ENCODE measurements at regions not wholly inside any gene's neighbourhood (a gene's known extent, or its start where the extent isn't known, plus 50 kb on each side); places are given as distances from the start of the nearest gene placed in this dataset.

GRCh38 chr6:145286916-145287315 lies 448.4 kb downstream of the EPM2A start:
- no peak for DNase-seq

DNA sequence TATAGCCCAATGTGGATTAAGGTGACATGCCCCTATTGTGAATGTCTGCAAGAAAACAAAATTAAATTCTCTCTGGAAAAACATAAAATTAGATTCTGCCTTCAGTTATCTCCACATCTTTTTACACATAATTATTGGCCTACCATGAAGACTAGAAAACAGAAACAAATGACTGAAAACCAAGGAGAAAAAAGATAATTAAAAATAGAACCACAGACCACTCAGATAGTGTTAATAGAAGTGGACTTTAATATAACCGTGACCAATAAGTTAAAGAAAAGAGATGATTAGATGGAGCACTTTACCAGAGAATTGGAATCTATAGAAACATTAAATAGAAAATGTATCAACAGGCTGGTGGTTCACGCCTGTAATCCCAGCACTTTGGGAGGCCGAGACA lies 445.7 kb downstream of the EPM2A start:
- no peak for DNase-seq

DNA sequence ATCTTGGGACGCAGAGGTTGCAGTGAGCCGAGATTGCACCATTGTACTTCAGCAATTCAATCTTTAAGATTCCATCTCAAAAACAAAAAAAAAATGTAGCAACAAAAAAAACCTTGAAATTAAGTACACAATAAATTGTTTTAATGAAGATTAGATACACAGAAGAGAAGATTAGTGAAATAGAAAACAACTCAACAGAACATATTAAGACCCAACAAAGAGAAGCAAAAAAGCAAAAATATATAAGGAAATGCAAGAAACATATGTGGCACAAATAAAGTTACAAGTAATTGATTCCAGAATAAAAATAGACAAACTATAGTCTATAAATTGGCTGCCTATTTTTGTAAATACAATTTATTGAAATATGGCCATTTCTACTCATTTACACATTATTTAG lies 445.2 kb downstream of the EPM2A start:
- DNase-seq = no peak

- no peak for DNase-seq
These were observed 443.3 kb downstream of the EPM2A start for GRCh38 chr6:145292066-145292465.

DNA sequence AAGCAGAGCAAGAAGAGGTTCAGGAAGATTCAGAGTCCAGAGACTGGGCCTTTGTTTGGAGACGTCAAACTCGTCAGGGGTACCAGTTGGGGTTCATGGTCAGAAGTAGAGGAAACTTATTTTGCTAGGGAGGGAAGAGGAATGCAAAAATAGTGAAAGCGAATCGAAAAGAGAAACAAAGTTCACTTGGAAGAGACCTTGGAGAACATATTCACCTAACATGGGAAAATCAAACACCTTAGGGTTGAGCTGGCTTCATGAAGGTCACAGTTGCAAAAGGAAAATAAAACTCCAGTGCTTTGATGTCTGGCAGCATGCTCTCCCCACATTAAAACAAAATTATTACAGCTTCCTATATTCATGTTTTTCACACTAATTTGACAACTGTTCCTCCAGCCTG lies 440.4 kb downstream of the EPM2A start:
- DNase-seq = no peak

GRCh38 chr6:145295746-145296145 lies 439.6 kb downstream of the EPM2A start:
- no peak for DNase-seq

DNA sequence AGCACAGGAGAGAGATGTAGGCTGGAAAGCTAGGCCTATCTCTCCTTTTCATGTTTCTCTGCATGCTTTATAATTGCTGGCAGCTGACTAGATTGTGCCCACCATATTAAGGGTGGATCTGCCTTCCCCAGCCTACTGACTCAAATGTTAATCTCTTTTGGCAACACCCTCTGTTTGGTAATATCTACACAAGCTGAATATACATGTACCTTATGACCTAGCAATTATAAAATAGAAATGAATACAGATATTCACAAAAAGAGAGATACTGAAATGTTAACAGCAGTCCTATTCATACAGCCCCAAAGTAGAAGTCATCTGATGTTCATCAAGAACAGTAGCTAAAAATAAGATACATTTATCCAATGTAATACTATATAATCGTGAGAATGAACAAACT lies 429.6 kb downstream of the EPM2A start:
- DNase-seq = no peak

- no peak for DNase-seq
These were observed 428.8 kb downstream of the EPM2A start for GRCh38 chr6:145306489-145306888.

GRCh38 chr6:145309842-145310535 lies 425.3 kb downstream of the EPM2A start:
- DNase-seq = no peak

GRCh38 chr6:145312481-145312880 lies 422.8 kb downstream of the EPM2A start:
- no peak for DNase-seq

DNA sequence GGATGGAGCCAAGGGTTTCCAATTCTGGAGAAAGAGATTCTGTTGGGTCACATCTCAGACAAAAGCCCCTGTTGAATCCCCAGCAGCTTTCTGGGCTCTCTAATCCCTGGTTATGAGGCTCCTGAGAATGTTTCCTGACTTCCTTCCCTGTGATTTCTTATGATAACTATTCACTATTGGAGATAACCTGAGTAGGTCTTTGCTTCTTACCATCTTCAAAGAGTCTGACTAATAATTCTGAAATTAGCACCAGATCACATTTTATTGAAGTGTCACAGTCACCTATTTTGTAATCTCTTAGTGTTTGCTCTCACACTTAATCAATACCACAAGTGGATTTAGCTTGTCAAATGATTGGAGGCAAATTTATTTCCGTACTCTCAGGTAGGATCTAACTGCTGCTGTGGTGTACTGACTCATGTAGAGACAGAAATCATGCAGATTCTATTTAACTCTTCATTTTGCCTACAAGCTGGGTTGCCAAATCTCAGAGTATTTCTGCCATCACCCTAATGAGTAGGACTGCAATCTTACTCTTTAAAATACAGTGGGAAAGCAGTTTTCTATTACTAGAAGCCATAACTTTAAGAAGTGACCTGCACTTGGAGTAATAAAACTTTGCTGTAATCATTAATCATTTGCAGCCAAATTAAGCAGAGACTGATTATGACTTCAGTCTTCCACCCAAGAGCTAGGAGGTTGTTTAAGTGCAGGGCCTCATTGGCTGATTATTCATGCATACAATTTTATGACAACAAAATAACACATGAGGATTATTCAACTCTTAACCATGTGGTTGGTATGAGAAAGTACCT lies 422.1 kb downstream of the EPM2A start:
- no peak for DNase-seq

DNA sequence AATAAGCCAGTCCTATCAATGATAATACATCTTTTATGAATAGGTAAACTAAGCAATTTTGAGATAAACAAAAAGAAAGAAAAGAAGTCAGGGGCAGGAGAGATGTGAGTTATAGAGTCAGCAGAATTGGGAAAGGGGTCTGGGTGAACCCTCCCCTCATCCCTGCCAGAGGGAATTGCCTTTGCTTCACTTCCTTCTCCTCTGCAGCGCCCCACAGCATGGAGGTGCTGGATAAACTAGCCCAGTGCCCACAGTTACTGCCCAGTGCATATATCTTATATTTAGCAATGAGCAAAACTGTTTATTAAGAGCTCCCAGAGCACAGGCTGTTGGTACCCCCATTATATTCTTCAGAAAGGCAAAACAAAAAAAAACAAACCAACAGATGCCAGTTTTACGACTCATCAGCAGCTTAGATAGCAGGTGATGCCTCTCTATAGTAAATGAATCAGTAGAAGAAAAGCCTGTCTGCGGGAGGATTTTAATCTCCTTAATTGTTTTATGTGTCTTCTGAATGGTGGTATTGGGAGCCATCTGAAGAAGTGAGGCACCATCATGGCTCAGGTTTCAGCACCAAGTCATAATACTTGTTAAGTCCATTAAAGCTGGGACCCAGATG lies 419.2 kb downstream of the EPM2A start:
- DNase-seq = no peak

DNA sequence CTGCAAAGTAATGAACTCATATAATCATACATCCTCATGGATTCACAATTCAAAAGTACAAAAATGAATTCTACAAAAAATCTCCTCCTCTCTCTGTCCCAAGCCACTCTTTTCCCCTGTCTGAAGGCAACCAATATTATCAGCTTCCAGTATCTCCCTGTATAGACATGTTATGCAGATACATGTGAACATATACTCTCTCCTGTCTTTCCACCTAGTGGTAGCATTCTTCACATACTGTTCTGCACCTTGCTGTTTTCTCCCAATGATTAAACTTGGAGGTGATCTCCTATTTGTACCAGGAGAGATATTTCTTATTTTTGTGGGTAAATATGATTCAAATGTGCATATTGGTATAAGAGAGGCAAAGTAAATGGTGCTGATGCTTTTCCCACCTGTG lies 416.4 kb downstream of the EPM2A start:
- DNase-seq = no peak

DNA sequence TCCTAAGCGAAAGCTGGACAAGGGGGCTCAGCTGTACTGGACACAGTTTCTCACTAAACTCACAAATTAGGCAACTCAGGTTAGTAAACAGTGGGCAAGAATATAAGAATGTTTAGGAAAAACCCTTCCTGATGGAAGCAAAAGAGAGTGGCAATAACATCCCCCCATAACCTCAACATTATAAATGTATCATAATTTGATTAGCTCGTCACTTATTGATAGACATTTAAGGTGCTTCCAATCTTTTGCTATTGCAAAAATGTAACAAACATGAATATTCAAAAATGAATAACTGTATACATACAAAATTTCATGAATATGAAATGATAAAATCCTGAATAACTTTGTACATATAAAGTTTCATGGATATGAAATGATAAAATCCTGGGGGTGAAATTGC lies 415.7 kb downstream of the EPM2A start:
- DNase-seq = no peak

DNA sequence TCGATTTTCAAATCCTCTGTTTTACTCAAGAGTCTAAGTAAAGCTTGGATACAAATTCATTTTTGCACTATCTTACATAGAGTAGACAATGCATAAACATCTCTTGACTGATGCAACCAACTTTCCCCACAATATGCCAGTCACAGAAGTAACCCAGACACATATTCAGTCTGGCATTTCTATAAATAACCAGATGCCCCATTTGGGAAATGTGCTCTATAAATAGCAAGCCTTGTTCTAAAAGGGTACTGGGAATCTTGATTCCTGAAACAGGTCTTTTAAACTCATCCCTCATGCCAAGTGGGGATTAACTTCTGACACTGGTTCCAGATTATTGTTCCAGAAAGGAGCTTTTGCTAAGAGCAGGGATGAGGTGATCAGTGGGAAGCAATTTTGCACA lies 411.7 kb downstream of the EPM2A start:
- DNase-seq = no peak

DNA sequence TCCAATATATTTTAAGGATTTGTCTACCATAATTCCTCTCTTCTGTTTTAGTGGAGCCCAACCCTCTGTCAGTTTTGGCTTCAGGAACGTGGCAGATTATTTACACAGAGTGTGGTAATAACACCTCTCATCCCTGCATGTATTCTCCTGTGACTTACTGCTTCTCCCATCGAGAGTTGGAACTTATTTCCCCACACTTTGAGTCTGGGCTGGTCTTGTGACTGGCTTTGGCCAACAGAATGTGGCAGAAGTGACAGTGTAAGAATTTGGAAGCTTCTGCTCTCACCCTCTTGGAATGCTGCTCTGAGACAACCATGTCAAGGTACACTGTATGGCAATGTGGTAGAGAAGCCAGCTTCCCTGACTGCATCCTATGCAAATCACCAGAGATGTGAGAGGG lies 407.7 kb downstream of the EPM2A start:
- no peak for DNase-seq

- peak; percentile 80 for DNase-seq
These were observed 406.1 kb downstream of the EPM2A start for GRCh38 chr6:145329257-145329656.

GRCh38 chr6:145331066-145331465 lies 404.3 kb downstream of the EPM2A start:
- no peak for DNase-seq

GRCh38 chr6:145332011-145332410 lies 403.3 kb downstream of the EPM2A start:
- no peak for DNase-seq

DNA sequence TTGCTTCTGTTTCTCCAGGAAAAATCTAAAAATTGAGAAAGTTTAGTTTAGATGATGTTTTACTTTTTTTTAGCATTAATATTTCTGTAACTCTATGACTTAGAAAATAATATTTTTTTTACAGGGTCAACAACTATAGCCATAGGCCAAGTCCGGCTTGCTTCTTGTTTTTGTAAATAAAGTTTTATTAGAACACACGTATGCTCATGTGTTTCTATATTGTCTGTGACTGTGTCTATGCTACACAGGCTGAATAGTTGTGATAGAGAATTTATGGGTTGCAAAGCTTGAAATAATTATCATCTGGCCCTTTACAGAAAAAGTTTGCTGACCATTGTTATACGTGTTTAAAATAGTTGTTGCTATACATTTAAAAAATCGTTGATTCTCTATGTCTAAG lies 399.2 kb downstream of the EPM2A start:
- no peak for DNase-seq

GRCh38 chr6:145339089-145339488 lies 396.2 kb downstream of the EPM2A start:
- no peak for DNase-seq

GRCh38 chr6:145340256-145340655 lies 395.1 kb downstream of the EPM2A start:
- no peak for DNase-seq

DNA sequence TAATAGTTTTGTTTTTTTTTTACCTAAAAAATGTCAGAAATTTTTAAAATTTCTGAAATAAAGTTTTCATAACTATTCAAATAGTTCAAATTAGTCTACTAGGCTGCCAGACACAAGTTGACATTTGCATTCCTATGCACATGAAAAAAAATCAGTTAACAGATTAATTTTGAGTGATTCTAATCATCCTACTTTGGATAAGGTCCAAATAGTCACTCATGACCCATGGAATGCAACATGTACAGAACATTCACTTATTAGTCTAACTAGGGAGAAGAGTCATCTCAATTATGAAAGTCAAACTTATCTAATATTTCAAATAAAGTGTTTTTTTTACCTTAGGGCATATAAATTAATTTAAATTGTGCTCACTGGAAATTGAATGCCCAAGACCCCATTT lies 390.2 kb downstream of the EPM2A start:
- no peak for DNase-seq

- no peak for DNase-seq
These were observed 388.1 kb downstream of the EPM2A start for GRCh38 chr6:145347216-145347615.

Data from hindlimb muscle (tissue), 1 donor.